HK-2 (cell line): ENCODE measurements at regions not wholly inside any gene's neighbourhood (a gene's known extent, or its start where the extent isn't known, plus 50 kb on each side); places are given as distances from the start of the nearest gene placed in this dataset.

Experiments used
- DNase-seq: peaks from one replicate; pipeline ENCODE4 v3.0.0-alpha.2; 2018; ENCODE audit not compliant: unreplicated experiment

GRCh38 chr21:25531538-25532250 is 75.6 kb downstream of the MRPL39 start:
- peak; percentile 29 for DNase-seq

GRCh38 chr21:25528515-25528914 is 78.8 kb downstream of the MRPL39 start:
- no peak for DNase-seq

- peak; percentile 51 for DNase-seq
Observed at GRCh38 chr21:25518491-25518911, 88.8 kb downstream of the MRPL39 start.

- DNase-seq = no peak
Observed at GRCh38 chr21:25515484-25516405, 91.5 kb downstream of the MRPL39 start.

- no peak for DNase-seq
Observed at GRCh38 chr21:25513810-25514209, 93.5 kb downstream of the MRPL39 start.

- no peak for DNase-seq
Observed at GRCh38 chr21:25512095-25513081, 94.9 kb downstream of the MRPL39 start.

GRCh38 chr21:25509862-25510261 is 97.4 kb downstream of the MRPL39 start:
- no peak for DNase-seq

- no peak for DNase-seq
Observed at GRCh38 chr21:25508364-25508763, 98.9 kb downstream of the MRPL39 start.

GRCh38 chr21:25507522-25507921 is 99.8 kb downstream of the MRPL39 start:
- DNase-seq = no peak

GRCh38 chr21:25506887-25507286 is 100.4 kb downstream of the MRPL39 start:
- no peak for DNase-seq

GRCh38 chr21:25506261-25506660 is 101.0 kb downstream of the MRPL39 start:
- no peak for DNase-seq

GRCh38 chr21:25503981-25504380 is 103.3 kb downstream of the MRPL39 start:
- no peak for DNase-seq

GRCh38 chr21:25501996-25502665 is 105.2 kb downstream of the MRPL39 start:
- peak; percentile 52 for DNase-seq

GRCh38 chr21:25501462-25501861 is 105.8 kb downstream of the MRPL39 start:
- no peak for DNase-seq

- DNase-seq = no peak
Observed at GRCh38 chr21:25500598-25500997, 106.7 kb downstream of the MRPL39 start.

- peak; percentile 16 for DNase-seq
Observed at GRCh38 chr21:25496825-25497482, 110.3 kb downstream of the MRPL39 start.

- DNase-seq = no peak
Observed at GRCh38 chr21:25494804-25495203, 112.5 kb downstream of the MRPL39 start.

- DNase-seq = no peak
Observed at GRCh38 chr21:25493722-25494121, 113.6 kb downstream of the MRPL39 start.

GRCh38 chr21:25491267-25491666 is 116.0 kb downstream of the MRPL39 start:
- DNase-seq = no peak

GRCh38 chr21:25490742-25491141 is 116.5 kb downstream of the MRPL39 start:
- no peak for DNase-seq

GRCh38 chr21:25489673-25490072 is 117.6 kb downstream of the MRPL39 start:
- no peak for DNase-seq
